ENCODE measurements at regions not wholly inside any gene's neighbourhood (a gene's known extent, or its start where the extent isn't known, plus 50 kb on each side); places are given as distances from the start of the nearest gene placed in this dataset.

GRCh38 chr2:11022064-11022463 lies 110.3 kb downstream of the KCNF1 start:
- no peaks in the 10 kb centered on the region for H3K36me3 Mint-ChIP-seq (ENCODE audit: low read depth)
- no peaks in the 10 kb centered on the region for H3K36me3 ChIP-seq (ENCODE audit: control insufficient read depth, insufficient read depth, low read length)

DNA sequence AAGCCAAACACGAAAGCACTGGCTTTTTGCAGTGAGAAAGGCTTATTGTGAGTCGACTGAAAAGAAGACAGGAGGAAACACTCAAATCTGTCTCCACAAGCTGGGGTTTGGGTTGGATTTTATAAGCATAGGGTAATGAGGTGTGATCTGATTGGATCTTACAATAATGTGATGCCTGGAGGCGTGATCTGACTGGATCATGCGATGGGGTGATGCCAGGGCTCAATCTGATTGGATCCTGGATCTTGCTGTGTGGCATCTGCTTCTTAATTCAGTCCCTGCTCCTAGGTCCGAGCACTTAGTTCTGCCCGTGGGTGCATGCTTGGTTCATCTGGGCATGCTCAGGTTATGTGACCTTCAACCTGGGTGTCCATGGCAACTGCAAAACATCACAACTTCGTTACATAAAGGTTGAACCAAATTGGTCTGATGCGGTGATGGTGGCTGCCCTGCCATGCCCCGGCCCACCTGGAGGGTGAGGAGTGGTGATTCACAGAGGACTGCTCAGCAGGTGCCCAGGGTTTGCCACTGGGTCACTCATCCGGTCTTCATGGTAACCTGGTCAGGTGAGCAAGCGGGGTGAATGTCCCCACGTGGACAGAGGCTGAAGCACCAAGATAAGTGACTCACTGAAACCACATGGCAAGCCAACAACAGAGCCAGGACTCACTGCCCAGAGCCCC lies 111.0 kb downstream of the KCNF1 start:
- peaks cover 3% of the 10 kb centered on the region for H3K27me3 Mint-ChIP-seq (ENCODE audit: insufficient read depth)
- DNase-seq = peak; percentile 43
- no peaks in the 10 kb centered on the region for H3K36me3 Mint-ChIP-seq (ENCODE audit: low read depth)
- no peak overlapping the region for H3K4me3 Mint-ChIP-seq
- Histone ChIP-seq H3K4me1 (ENCODE audit: control insufficient read depth, insufficient read depth, low read length) (no peaks in the 10 kb centered on the region), H3K27me3 (ENCODE audit: control insufficient read depth, insufficient read depth, low read length, poor library complexity, severe bottlenecking) (no peaks in the 10 kb centered on the region), H3K4me3 (ENCODE audit: low read length) (no peak overlapping the region), H3K27ac (ENCODE audit: low read depth, low read length) (no peak overlapping the region), H3K9me3 (ENCODE audit: control insufficient read depth, low read length) (no peaks in the 10 kb centered on the region), H3K9ac (ENCODE audit: extremely low read depth, low read length, poor library complexity, severe bottlenecking) (no peak overlapping the region), H3K36me3 (ENCODE audit: control insufficient read depth, insufficient read depth, low read length) (no peaks in the 10 kb centered on the region)
- H3K27ac Mint-ChIP-seq = no peak overlapping the region
- no peak for TF ChIP-seq CTCF (conservative IDR thresholded peaks at IDR 0.05)
- no peaks in the 10 kb centered on the region for H3K4me1 Mint-ChIP-seq
- WGBS, 2 experiments (ENCODE audit: insufficient coverage in 1 of 2, insufficient read length in 1 of 2) = 89 to 97% methylated on average over 7 to 12 of the region's 12 CpGs
- no peaks in the 10 kb centered on the region for H3K9me3 Mint-ChIP-seq

More at GRCh38 chr2:11022064-11022463, 110.3 kb downstream of the KCNF1 start:
- no peak overlapping the region for H3K27ac ChIP-seq (ENCODE audit: low read depth, low read length)
- DNase-seq = peak; percentile 69
- H3K9ac ChIP-seq (ENCODE audit: extremely low read depth, low read length, poor library complexity, severe bottlenecking) = no peak overlapping the region
- Mint-ChIP-seq H3K4me3 (no peak overlapping the region), H3K27me3 (ENCODE audit: insufficient read depth) (peaks cover 3% of the 10 kb centered on the region), H3K9me3 (no peaks in the 10 kb centered on the region), H3K27ac (no peak overlapping the region), H3K4me1 (no peaks in the 10 kb centered on the region)
- H3K9me3 ChIP-seq (ENCODE audit: control insufficient read depth, low read length) = no peaks in the 10 kb centered on the region
- H3K4me3 ChIP-seq (ENCODE audit: low read length) = no peak overlapping the region
- TF ChIP-seq CTCF (conservative IDR thresholded peaks at IDR 0.05) = peak; percentile 68
- no peaks in the 10 kb centered on the region for H3K4me1 ChIP-seq (ENCODE audit: control insufficient read depth, insufficient read depth, low read length)
- no peaks in the 10 kb centered on the region for H3K27me3 ChIP-seq (ENCODE audit: control insufficient read depth, insufficient read depth, low read length, poor library complexity, severe bottlenecking)
- whole genome bisulfite sequencing, 2 experiments (ENCODE audit: insufficient coverage in 1 of 2, insufficient read length in 1 of 2) = 89 to 90% methylated on average over 6 of the region's 6 CpGs

DNA sequence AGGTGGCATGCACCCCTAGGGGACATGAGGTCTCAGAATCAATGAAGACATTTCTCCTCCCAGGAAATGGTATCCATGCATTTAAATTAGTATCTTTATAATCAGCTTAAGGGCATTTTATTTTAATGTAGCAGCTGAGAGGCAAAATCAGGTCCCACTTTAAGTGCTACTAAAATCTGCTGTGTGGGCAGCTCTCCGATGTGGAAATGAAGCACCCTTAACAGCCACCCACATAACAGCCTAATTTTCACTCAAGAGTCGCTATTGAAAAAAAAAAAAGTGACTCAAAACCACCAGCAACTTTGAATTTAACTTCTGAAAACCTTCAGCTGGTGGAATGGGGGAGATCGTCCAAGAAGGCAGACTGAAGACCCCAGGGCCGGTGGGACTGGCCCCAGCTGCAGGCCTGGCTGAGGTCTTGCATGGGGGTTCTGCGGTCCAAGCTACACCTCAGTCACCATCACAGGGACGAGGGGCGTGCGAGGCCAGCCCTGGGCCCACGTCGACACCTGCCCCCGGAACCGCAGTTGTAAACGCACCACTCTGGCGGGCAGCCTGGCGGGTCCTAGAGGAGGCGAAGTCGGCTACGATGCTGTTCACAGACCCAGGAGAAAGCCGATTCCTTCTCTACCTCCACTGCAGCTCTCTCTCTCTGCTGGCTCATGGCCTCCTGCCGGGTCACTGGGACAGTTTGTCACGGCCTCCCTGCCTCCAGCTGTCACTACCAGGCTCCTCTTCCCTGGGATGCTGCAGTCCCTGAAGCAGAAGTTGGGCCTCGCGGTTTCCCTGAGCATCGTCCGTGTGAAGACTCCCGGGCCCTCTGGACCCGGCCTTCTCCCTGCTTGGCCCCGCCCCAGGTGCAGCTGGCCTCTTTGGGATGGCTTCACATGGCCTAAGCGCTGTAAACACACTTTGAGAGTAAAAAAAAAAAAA lies 111.9 kb downstream of the KCNF1 start:
- H3K9ac ChIP-seq (ENCODE audit: extremely low read depth, low read length, poor library complexity, severe bottlenecking) = no peak overlapping the region
- no peaks in the 10 kb centered on the region for H3K27me3 ChIP-seq (ENCODE audit: control insufficient read depth, insufficient read depth, low read length, poor library complexity, severe bottlenecking)
- no peaks in the 10 kb centered on the region for H3K27me3 Mint-ChIP-seq (ENCODE audit: insufficient read depth)
- H3K4me3 Mint-ChIP-seq = no peak overlapping the region
- H3K4me1 ChIP-seq (ENCODE audit: control insufficient read depth, insufficient read depth, low read length) = no peaks in the 10 kb centered on the region
- H3K36me3 Mint-ChIP-seq (ENCODE audit: low read depth) = no peaks in the 10 kb centered on the region
- no peak for TF ChIP-seq CTCF (conservative IDR thresholded peaks at IDR 0.05)
- peaks cover 2% of the 10 kb centered on the region for H3K4me1 Mint-ChIP-seq
- no peak overlapping the region for H3K4me3 ChIP-seq (ENCODE audit: low read length)
- WGBS, 2 experiments (ENCODE audit: insufficient coverage in 1 of 2, insufficient read length in 1 of 2) = 91 to 94% methylated on average over 22 to 29 of the region's 29 CpGs
- no peak overlapping the region for H3K27ac ChIP-seq (ENCODE audit: low read depth, low read length)
- peak; percentile 49 for DNase-seq
- H3K36me3 ChIP-seq (ENCODE audit: control insufficient read depth, insufficient read depth, low read length) = no peaks in the 10 kb centered on the region
- H3K9me3 ChIP-seq (ENCODE audit: control insufficient read depth, low read length) = no peaks in the 10 kb centered on the region
- no peak overlapping the region for H3K27ac Mint-ChIP-seq
- H3K9me3 Mint-ChIP-seq = no peaks in the 10 kb centered on the region
